ENCODE measurements at regions not wholly inside any gene's neighbourhood (a gene's known extent, or its start where the extent isn't known, plus 50 kb on each side); places are given as distances from the start of the nearest gene placed in this dataset.
A peak's percentile ranks its signal among the peaks of the same experiment; 100 is the strongest.
"Not testable (repeated sequence)": the region's sequence is repeated elsewhere in the genome, so short reads cannot be mapped to it uniquely, and the experiment has no call there.

- ChIA-PET CTCF (interaction anchor here (1.6 kb wide), 1 partner anchor 94 kb away, joined by 4 read pairs; no protein-coding TSS in a partner anchor), POLR2A (no interaction called here)
- H3K4me3 ChIP-seq (ENCODE audit: control insufficient read depth in 1 of 7, extremely low read depth in 1 of 7, insufficient read depth in 4 of 7, low read depth in 2 of 7, low read length in 6 of 7) = no peak overlapping the region
- H3K27me3 ChIP-seq (replicated peaks in 2 of 5; ENCODE audit: control insufficient read depth in 4 of 5, insufficient read depth in 5 of 5, low read length in 4 of 5) = no peaks in the 10 kb centered on the region
- no peak overlapping the region for H3K27ac ChIP-seq (ENCODE audit: insufficient read depth in 1 of 2, low read depth in 1 of 2, low read length in 2 of 2, poor library complexity in 1 of 2, severe bottlenecking in 2 of 2)
- peaks cover 0 to 5% (median 3%) of the 10 kb centered on the region in 4 experiments for H3K4me1 ChIP-seq (ENCODE audit: control extremely low read depth in 1 of 4, control insufficient read depth in 4 of 4, insufficient read depth in 4 of 4, low read length in 3 of 4)
- no peaks in the 10 kb centered on the region for H3K36me3 ChIP-seq (ENCODE audit: control insufficient read depth in 4 of 4, insufficient read depth in 4 of 4, low read length in 3 of 4)
- 97% methylated on average over 4 of the region's 6 CpGs for WGBS (ENCODE audit: insufficient coverage)
- H3K9me3 ChIP-seq (ENCODE audit: control extremely low read depth in 1 of 5, control insufficient read depth in 4 of 5, insufficient read depth in 2 of 5, low read depth in 1 of 5, low read length in 4 of 5) = no peaks in the 10 kb centered on the region
- no peak for DNase-seq
Measured at GRCh38 chr13:47892374-47892773, 108.7 kb downstream of the SUCLA2 start.

GRCh38 chr13:47890146-47890814, 110.8 kb downstream of the SUCLA2 start:
- no peak overlapping the region for H3K27ac ChIP-seq (ENCODE audit: insufficient read depth in 1 of 2, low read depth in 1 of 2, low read length in 2 of 2, poor library complexity in 1 of 2, severe bottlenecking in 2 of 2)
- DNase-seq = no peak
- POLR2A ChIA-PET = no interaction called here

GRCh38 chr13:47886314-47886713, 114.8 kb downstream of the SUCLA2 start:
- DNase-seq = no peak
- no peaks in the 10 kb centered on the region for H3K27me3 ChIP-seq (replicated peaks in 2 of 5; ENCODE audit: control insufficient read depth in 4 of 5, insufficient read depth in 5 of 5, low read length in 4 of 5)
- 92% methylated on average over 4 of the region's 4 CpGs for WGBS (ENCODE audit: insufficient coverage)
- POLR2A ChIA-PET = no interaction called here
- H3K36me3 ChIP-seq (ENCODE audit: control insufficient read depth in 4 of 4, insufficient read depth in 4 of 4, low read length in 3 of 4) = no peaks in the 10 kb centered on the region
- no peak overlapping the region for H3K27ac ChIP-seq (ENCODE audit: insufficient read depth in 1 of 2, low read depth in 1 of 2, low read length in 2 of 2, poor library complexity in 1 of 2, severe bottlenecking in 2 of 2)
- CTCF ChIA-PET = interaction anchor here (1.5 kb wide), 1 partner anchor 17 kb away, joined by 3 read pairs; no protein-coding TSS in a partner anchor
- H3K4me1 ChIP-seq (ENCODE audit: control extremely low read depth in 1 of 4, control insufficient read depth in 4 of 4, insufficient read depth in 4 of 4, low read length in 3 of 4) = peaks cover 0 to 12% (median 8%) of the 10 kb centered on the region in 4 experiments
- no peaks in the 10 kb centered on the region for H3K9me3 ChIP-seq (ENCODE audit: control extremely low read depth in 1 of 5, control insufficient read depth in 4 of 5, insufficient read depth in 2 of 5, low read depth in 1 of 5, low read length in 4 of 5)
- no peak overlapping the region for H3K4me3 ChIP-seq (ENCODE audit: control insufficient read depth in 1 of 7, extremely low read depth in 1 of 7, insufficient read depth in 4 of 7, low read depth in 2 of 7, low read length in 6 of 7)

More at GRCh38 chr13:47890146-47890814, 110.8 kb downstream of the SUCLA2 start:
- no peaks in the 10 kb centered on the region for H3K9me3 ChIP-seq (ENCODE audit: control extremely low read depth in 1 of 5, control insufficient read depth in 4 of 5, insufficient read depth in 2 of 5, low read depth in 1 of 5, low read length in 4 of 5)
- CTCF ChIA-PET = no interaction called here
- H3K36me3 ChIP-seq (ENCODE audit: control insufficient read depth in 4 of 4, insufficient read depth in 4 of 4, low read length in 3 of 4) = no peaks in the 10 kb centered on the region
- peaks cover 0 to 15% (median 10%) of the 10 kb centered on the region in 4 experiments for H3K4me1 ChIP-seq (ENCODE audit: control extremely low read depth in 1 of 4, control insufficient read depth in 4 of 4, insufficient read depth in 4 of 4, low read length in 3 of 4)
- H3K27me3 ChIP-seq (replicated peaks in 2 of 5; ENCODE audit: control insufficient read depth in 4 of 5, insufficient read depth in 5 of 5, low read length in 4 of 5) = no peaks in the 10 kb centered on the region
- H3K4me3 ChIP-seq (ENCODE audit: control insufficient read depth in 1 of 7, extremely low read depth in 1 of 7, insufficient read depth in 4 of 7, low read depth in 2 of 7, low read length in 6 of 7) = no peak overlapping the region

- POLR2A ChIA-PET = no interaction called here
- CTCF ChIA-PET = no interaction called here
- peaks cover 0 to 7% (median 2%) of the 10 kb centered on the region in 4 experiments for H3K4me1 ChIP-seq (ENCODE audit: control extremely low read depth in 1 of 4, control insufficient read depth in 4 of 4, insufficient read depth in 4 of 4, low read length in 3 of 4)
- H3K36me3 ChIP-seq (ENCODE audit: control insufficient read depth in 4 of 4, insufficient read depth in 4 of 4, low read length in 3 of 4) = no peaks in the 10 kb centered on the region
- H3K27ac ChIP-seq (ENCODE audit: insufficient read depth in 1 of 2, low read depth in 1 of 2, low read length in 2 of 2, poor library complexity in 1 of 2, severe bottlenecking in 2 of 2) = no peak overlapping the region
- peaks cover 0 to 21% (median 13%) of the 10 kb centered on the region in 5 experiments for H3K9me3 ChIP-seq (ENCODE audit: control extremely low read depth in 1 of 5, control insufficient read depth in 4 of 5, insufficient read depth in 2 of 5, low read depth in 1 of 5, low read length in 4 of 5)
- peak in 2 of 3 donors; percentile 51 to 71 for DNase-seq
- H3K27me3 ChIP-seq (replicated peaks in 2 of 5; ENCODE audit: control insufficient read depth in 4 of 5, insufficient read depth in 5 of 5, low read length in 4 of 5) = no peaks in the 10 kb centered on the region
- H3K4me3 ChIP-seq (ENCODE audit: control insufficient read depth in 1 of 7, extremely low read depth in 1 of 7, insufficient read depth in 4 of 7, low read depth in 2 of 7, low read length in 6 of 7) = no peak overlapping the region
- WGBS (ENCODE audit: insufficient coverage) = no CpG with 5 or more reads among the region's 1 CpG
Measured at GRCh38 chr13:47875201-47875600, 125.9 kb downstream of the SUCLA2 start.

- H3K27ac ChIP-seq (ENCODE audit: insufficient read depth in 1 of 2, low read depth in 1 of 2, low read length in 2 of 2, poor library complexity in 1 of 2, severe bottlenecking in 2 of 2); CTCF ChIA-PET; DNase-seq; H3K4me3 ChIP-seq (ENCODE audit: control insufficient read depth in 1 of 7, extremely low read depth in 1 of 7, insufficient read depth in 4 of 7, low read depth in 2 of 7, low read length in 6 of 7); H3K4me1 ChIP-seq (ENCODE audit: control extremely low read depth in 1 of 4, control insufficient read depth in 4 of 4, insufficient read depth in 4 of 4, low read length in 3 of 4); POLR2A ChIA-PET; H3K27me3 ChIP-seq (replicated peaks in 2 of 5; ENCODE audit: control insufficient read depth in 4 of 5, insufficient read depth in 5 of 5, low read length in 4 of 5); H3K36me3 ChIP-seq (ENCODE audit: control insufficient read depth in 4 of 4, insufficient read depth in 4 of 4, low read length in 3 of 4): not testable (repeated sequence)
- peaks cover 0 to 21% (median 13%) of the 10 kb centered on the region in 5 experiments for H3K9me3 ChIP-seq (ENCODE audit: control extremely low read depth in 1 of 5, control insufficient read depth in 4 of 5, insufficient read depth in 2 of 5, low read depth in 1 of 5, low read length in 4 of 5)
Measured at GRCh38 chr13:47873987-47874386, 127.1 kb downstream of the SUCLA2 start.

GRCh38 chr13:47873319-47873718, 127.8 kb downstream of the SUCLA2 start:
- H3K27ac ChIP-seq (ENCODE audit: insufficient read depth in 1 of 2, low read depth in 1 of 2, low read length in 2 of 2, poor library complexity in 1 of 2, severe bottlenecking in 2 of 2); H3K27me3 ChIP-seq (replicated peaks in 2 of 5; ENCODE audit: control insufficient read depth in 4 of 5, insufficient read depth in 5 of 5, low read length in 4 of 5); H3K4me3 ChIP-seq (ENCODE audit: control insufficient read depth in 1 of 7, extremely low read depth in 1 of 7, insufficient read depth in 4 of 7, low read depth in 2 of 7, low read length in 6 of 7); H3K36me3 ChIP-seq (ENCODE audit: control insufficient read depth in 4 of 4, insufficient read depth in 4 of 4, low read length in 3 of 4); H3K4me1 ChIP-seq (ENCODE audit: control extremely low read depth in 1 of 4, control insufficient read depth in 4 of 4, insufficient read depth in 4 of 4, low read length in 3 of 4); DNase-seq; CTCF ChIA-PET; POLR2A ChIA-PET: not testable (repeated sequence)
- H3K9me3 ChIP-seq (ENCODE audit: control extremely low read depth in 1 of 5, control insufficient read depth in 4 of 5, insufficient read depth in 2 of 5, low read depth in 1 of 5, low read length in 4 of 5) = peaks cover 0 to 21% (median 13%) of the 10 kb centered on the region in 5 experiments
- WGBS (ENCODE audit: insufficient coverage) = 100% methylated on average over 1 of the region's 1 CpG

- Histone ChIP-seq H3K27ac (ENCODE audit: insufficient read depth in 1 of 2, low read depth in 1 of 2, low read length in 2 of 2, poor library complexity in 1 of 2, severe bottlenecking in 2 of 2) (no peak overlapping the region), H3K36me3 (ENCODE audit: control insufficient read depth in 4 of 4, insufficient read depth in 4 of 4, low read length in 3 of 4) (no peaks in the 10 kb centered on the region), H3K4me1 (ENCODE audit: control extremely low read depth in 1 of 4, control insufficient read depth in 4 of 4, insufficient read depth in 4 of 4, low read length in 3 of 4) (peaks cover 0 to 20% (median 8%) of the 10 kb centered on the region in 4 experiments), H3K9me3 (ENCODE audit: control extremely low read depth in 1 of 5, control insufficient read depth in 4 of 5, insufficient read depth in 2 of 5, low read depth in 1 of 5, low read length in 4 of 5) (peaks cover 0 to 14% (median 10%) of the 10 kb centered on the region in 5 experiments), H3K4me3 (ENCODE audit: control insufficient read depth in 1 of 7, extremely low read depth in 1 of 7, insufficient read depth in 4 of 7, low read depth in 2 of 7, low read length in 6 of 7) (no peak overlapping the region), H3K27me3 (replicated peaks in 2 of 5; ENCODE audit: control insufficient read depth in 4 of 5, insufficient read depth in 5 of 5, low read length in 4 of 5) (no peaks in the 10 kb centered on the region)
- POLR2A ChIA-PET = no interaction called here
- CTCF ChIA-PET = no interaction called here
- no peak for DNase-seq
Measured at GRCh38 chr13:47869776-47870175, 131.3 kb downstream of the SUCLA2 start.

Data from common myeloid progenitor, CD34-positive (primary cell).